Activated naive CD4-positive, alpha-beta T cell treated with anti-CD3 and anti-CD28 coated beads, Interleukin-2, amount 50 U/mL, for 24 hours (primary cell): ENCODE measurements at regions not wholly inside any gene's neighbourhood (a gene's known extent, or its start where the extent isn't known, plus 50 kb on each side); places are given as distances from the start of the nearest gene placed in this dataset.

Experiments
- H3K27ac Mint-ChIP-seq: one replicate; pipeline ENCODE4 v1.8.0; 2021; ENCODE audit warnings: mild to moderate bottlenecking, mixed read lengths
- H3K27me3 Mint-ChIP-seq: one replicate; pipeline ENCODE4 v1.8.0; 2021; ENCODE audit warnings: mixed read lengths
- H3K36me3 Mint-ChIP-seq: one replicate; pipeline ENCODE4 v1.8.0; 2021; ENCODE audit warnings: mixed read lengths
- H3K4me1 Mint-ChIP-seq: one replicate; pipeline ENCODE4 v1.8.0; 2021; ENCODE audit warnings: mixed read lengths
- H3K4me3 Mint-ChIP-seq: one replicate; pipeline ENCODE4 v1.8.0; 2021; ENCODE audit warnings: mild to moderate bottlenecking, mixed read lengths
- H3K9me3 Mint-ChIP-seq: one replicate; pipeline ENCODE4 v1.8.0; 2021; ENCODE audit warnings: mixed read lengths

GRCh38 chr1:81672766-81673165, 128.0 kb upstream of the ADGRL2 start:
- no peak overlapping the region for H3K4me3 Mint-ChIP-seq
- H3K27me3 Mint-ChIP-seq = no peaks in the 10 kb centered on the region
- H3K27ac Mint-ChIP-seq = no peak overlapping the region
- H3K4me1 Mint-ChIP-seq = no peaks in the 10 kb centered on the region
- no peaks in the 10 kb centered on the region for H3K9me3 Mint-ChIP-seq
- no peaks in the 10 kb centered on the region for H3K36me3 Mint-ChIP-seq

- Mint-ChIP-seq H3K27ac (no peak overlapping the region), H3K4me1 (no peaks in the 10 kb centered on the region), H3K4me3 (no peak overlapping the region), H3K9me3 (no peaks in the 10 kb centered on the region), H3K36me3 (no peaks in the 10 kb centered on the region), H3K27me3 (no peaks in the 10 kb centered on the region)
Observed at GRCh38 chr1:81671038-81671437, 129.7 kb upstream of the ADGRL2 start.

DNA sequence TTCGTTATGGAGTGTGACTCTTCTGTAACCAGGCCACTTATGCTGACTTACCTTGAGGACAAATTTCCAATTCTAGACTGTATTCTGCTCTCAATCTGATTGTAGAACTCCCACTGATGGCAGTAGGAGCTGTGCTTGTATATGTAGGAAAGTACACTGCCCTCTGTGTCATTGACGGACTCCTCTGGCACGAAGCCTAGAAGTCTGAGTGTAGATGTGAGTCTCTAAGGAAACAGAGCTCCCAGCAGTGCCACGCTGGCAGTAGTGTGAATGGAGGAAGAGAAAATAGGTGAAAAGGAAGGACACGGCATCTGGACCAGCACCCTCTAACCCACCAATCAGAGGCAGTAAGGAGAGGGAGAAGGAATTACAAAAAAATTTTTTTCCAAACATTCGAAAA, 130.4 kb upstream of the ADGRL2 start:
- Mint-ChIP-seq H3K27me3 (no peaks in the 10 kb centered on the region), H3K4me1 (no peaks in the 10 kb centered on the region), H3K27ac (no peak overlapping the region), H3K4me3 (no peak overlapping the region), H3K36me3 (no peaks in the 10 kb centered on the region), H3K9me3 (no peaks in the 10 kb centered on the region)

GRCh38 chr1:81666586-81666985, 134.1 kb upstream of the ADGRL2 start:
- no peaks in the 10 kb centered on the region for H3K4me1 Mint-ChIP-seq

GRCh38 chr1:81664341-81664740, 136.4 kb upstream of the ADGRL2 start:
- no peaks in the 10 kb centered on the region for H3K36me3 Mint-ChIP-seq
- H3K4me3 Mint-ChIP-seq = no peak overlapping the region
- H3K9me3 Mint-ChIP-seq = no peaks in the 10 kb centered on the region
- no peaks in the 10 kb centered on the region for H3K4me1 Mint-ChIP-seq
- H3K27ac Mint-ChIP-seq = no peak overlapping the region
- H3K27me3 Mint-ChIP-seq = no peaks in the 10 kb centered on the region

More at GRCh38 chr1:81666586-81666985, 134.1 kb upstream of the ADGRL2 start:
- Mint-ChIP-seq H3K27ac (no peak overlapping the region), H3K9me3 (no peaks in the 10 kb centered on the region), H3K4me3 (no peak overlapping the region), H3K27me3 (no peaks in the 10 kb centered on the region), H3K36me3 (no peaks in the 10 kb centered on the region)

DNA sequence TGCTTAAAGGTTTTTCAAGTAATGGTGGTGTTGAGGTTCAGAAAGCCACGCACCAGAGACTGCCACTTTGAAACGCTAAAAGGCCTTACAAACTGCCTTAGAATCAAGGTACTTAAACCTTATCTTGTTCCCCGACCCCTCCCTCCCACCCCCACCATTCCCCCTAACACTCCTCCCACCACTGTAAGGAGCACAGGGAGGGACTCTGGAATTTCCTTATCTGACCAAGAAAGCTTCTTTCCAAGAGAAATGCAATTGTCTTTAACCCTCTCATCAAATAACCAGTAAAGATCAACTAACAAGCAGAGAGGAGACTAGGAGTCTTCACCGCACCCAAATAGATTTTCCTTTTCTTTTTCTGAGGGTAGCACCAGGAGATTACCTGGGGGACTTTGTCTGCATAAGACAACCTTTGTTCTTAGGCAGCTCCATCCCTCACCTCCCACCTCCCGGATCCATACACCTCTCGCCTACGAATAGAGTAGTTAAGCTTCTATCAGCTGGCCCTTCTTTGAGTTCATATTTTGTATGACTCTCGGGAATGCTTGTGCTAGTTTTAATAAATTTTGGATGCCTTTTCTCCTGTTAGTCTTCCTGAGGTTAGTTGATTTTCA, 137.7 kb upstream of the ADGRL2 start:
- no peak overlapping the region for H3K4me3 Mint-ChIP-seq
- H3K27me3 Mint-ChIP-seq = no peaks in the 10 kb centered on the region
- no peak overlapping the region for H3K27ac Mint-ChIP-seq
- no peaks in the 10 kb centered on the region for H3K4me1 Mint-ChIP-seq
- H3K36me3 Mint-ChIP-seq = no peaks in the 10 kb centered on the region
- H3K9me3 Mint-ChIP-seq = no peaks in the 10 kb centered on the region

GRCh38 chr1:81660286-81660685, 140.4 kb upstream of the ADGRL2 start:
- Mint-ChIP-seq H3K9me3 (no peaks in the 10 kb centered on the region), H3K4me1 (no peaks in the 10 kb centered on the region), H3K4me3 (no peak overlapping the region), H3K27me3 (no peaks in the 10 kb centered on the region), H3K27ac (no peak overlapping the region), H3K36me3 (no peaks in the 10 kb centered on the region)

GRCh38 chr1:81654657-81655056, 146.1 kb upstream of the ADGRL2 start:
- Mint-ChIP-seq H3K4me3 (no peak overlapping the region), H3K27me3 (no peaks in the 10 kb centered on the region), H3K9me3 (no peaks in the 10 kb centered on the region), H3K4me1 (no peaks in the 10 kb centered on the region), H3K36me3 (no peaks in the 10 kb centered on the region), H3K27ac (no peak overlapping the region)

DNA sequence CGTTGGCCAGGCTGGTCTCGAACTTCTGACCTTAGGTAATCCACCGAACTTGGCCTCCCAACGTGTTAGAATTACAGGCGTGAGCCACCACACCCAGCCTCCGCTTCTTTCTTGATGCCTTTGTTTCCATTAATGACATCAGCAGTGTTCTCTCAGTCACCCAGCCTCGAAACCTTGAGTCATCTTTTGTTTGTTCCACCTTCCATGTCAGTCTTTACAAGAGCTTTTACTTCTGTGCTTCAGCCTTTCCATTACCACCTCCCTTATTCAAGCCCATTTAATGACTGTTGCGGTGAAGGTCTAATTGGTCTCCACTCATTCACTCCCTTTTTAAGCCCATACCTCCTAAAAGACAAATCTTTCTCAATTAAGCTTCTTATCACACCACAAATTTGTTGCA, 146.6 kb upstream of the ADGRL2 start:
- H3K9me3 Mint-ChIP-seq = no peaks in the 10 kb centered on the region
- H3K27ac Mint-ChIP-seq = no peak overlapping the region
- H3K27me3 Mint-ChIP-seq = no peaks in the 10 kb centered on the region
- H3K36me3 Mint-ChIP-seq = no peaks in the 10 kb centered on the region
- H3K4me1 Mint-ChIP-seq = no peaks in the 10 kb centered on the region
- H3K4me3 Mint-ChIP-seq = no peak overlapping the region

DNA sequence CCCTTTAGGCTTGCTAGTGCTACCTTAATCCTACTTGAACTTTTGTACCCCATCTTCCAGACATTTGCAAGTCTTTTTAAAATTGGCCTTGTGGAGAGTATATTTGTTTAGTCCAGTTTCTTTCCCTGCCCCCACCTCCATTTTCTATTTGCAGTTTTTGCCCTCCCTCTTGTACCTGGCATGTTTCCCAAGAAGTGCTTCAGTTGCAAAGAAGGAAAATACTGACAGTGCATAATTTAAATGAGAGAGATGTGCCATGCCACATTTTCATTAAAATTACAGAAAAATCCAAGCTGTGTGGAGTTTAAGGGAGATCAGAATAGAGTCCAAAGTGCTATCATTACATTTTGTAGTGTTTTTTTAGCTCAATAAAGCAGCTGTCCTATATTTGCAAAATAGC, 150.0 kb upstream of the ADGRL2 start:
- Mint-ChIP-seq H3K36me3 (no peaks in the 10 kb centered on the region), H3K4me3 (no peak overlapping the region), H3K9me3 (peaks cover 3% of the 10 kb centered on the region), H3K4me1 (no peaks in the 10 kb centered on the region), H3K27ac (no peak overlapping the region), H3K27me3 (no peaks in the 10 kb centered on the region)

DNA sequence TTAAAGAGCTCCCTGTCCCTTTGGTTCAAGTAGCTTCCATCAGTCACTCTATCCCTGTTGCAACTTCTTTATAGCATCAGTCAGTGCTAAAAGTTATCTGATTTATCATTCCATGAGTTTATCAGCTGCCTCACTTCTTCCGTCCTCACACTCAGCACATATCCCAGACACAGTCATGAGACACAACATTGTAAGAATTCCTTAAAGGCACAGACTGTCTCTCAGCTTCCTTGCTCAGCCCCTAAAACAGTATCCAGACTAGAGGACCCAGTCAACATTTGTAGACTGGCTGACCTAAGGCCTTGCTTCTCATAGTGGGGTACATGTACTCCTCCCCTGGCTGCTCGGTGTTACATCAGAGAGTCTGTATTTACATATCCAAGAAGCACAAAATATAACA, 164.9 kb upstream of the ADGRL2 start:
- Mint-ChIP-seq H3K4me3 (no peak overlapping the region), H3K9me3 (peaks cover 11% of the 10 kb centered on the region), H3K27ac (no peak overlapping the region), H3K36me3 (no peaks in the 10 kb centered on the region), H3K27me3 (no peaks in the 10 kb centered on the region), H3K4me1 (no peaks in the 10 kb centered on the region)

DNA sequence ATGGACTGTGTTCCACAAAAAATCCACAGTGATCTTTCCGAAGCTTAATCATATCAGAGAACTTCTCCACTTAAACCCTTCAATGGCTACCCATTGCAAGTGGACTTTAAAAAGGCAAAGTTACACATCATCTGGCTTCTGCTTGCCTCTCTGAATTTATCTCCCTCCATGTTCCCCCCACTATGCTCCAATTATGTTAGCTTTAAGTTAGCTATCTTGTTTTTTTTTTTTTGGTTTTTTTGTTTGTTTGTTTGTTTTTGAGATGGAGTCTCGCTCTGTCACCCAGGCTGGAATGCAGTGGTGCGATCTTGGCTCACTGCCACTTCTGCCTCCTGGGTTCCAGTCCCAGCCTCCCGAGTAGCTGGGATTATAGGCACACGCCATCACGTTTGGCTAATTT, 166.4 kb upstream of the ADGRL2 start:
- Mint-ChIP-seq H3K9me3 (peaks cover 11% of the 10 kb centered on the region), H3K4me1 (no peaks in the 10 kb centered on the region), H3K36me3 (no peaks in the 10 kb centered on the region), H3K4me3 (no peak overlapping the region), H3K27me3 (no peaks in the 10 kb centered on the region), H3K27ac (no peak overlapping the region)

GRCh38 chr1:81619156-81619555, 181.6 kb upstream of the ADGRL2 start:
- Mint-ChIP-seq H3K36me3 (no peaks in the 10 kb centered on the region), H3K27ac (no peak overlapping the region), H3K27me3 (peaks cover 4% of the 10 kb centered on the region), H3K4me3 (no peak overlapping the region), H3K9me3 (no peaks in the 10 kb centered on the region), H3K4me1 (no peaks in the 10 kb centered on the region)

DNA sequence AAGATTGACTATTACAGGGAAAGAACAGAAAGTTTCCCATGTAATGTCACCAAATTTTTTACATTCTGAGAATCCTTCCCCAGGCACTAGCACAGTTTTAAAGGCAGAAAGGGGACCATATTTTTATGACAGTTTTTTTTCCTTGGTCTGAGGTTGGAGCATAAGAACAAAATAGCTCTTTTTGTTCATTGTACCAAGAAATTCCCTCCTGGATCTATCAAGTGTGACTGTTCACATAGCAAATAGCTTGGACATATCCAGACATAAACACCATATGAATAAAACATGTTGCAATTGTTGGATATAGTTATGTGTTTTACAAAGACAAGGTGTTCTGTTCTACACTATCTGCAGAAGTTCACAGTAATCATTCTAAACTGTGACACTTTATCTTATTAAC, 182.4 kb upstream of the ADGRL2 start:
- H3K27me3 Mint-ChIP-seq = peaks cover 4% of the 10 kb centered on the region
- no peaks in the 10 kb centered on the region for H3K4me1 Mint-ChIP-seq
- H3K4me3 Mint-ChIP-seq = no peak overlapping the region
- H3K27ac Mint-ChIP-seq = no peak overlapping the region
- H3K9me3 Mint-ChIP-seq = peaks cover under 1% of the 10 kb centered on the region
- no peaks in the 10 kb centered on the region for H3K36me3 Mint-ChIP-seq

GRCh38 chr1:81617308-81617967, 183.3 kb upstream of the ADGRL2 start:
- no peaks in the 10 kb centered on the region for H3K27me3 Mint-ChIP-seq
- no peak overlapping the region for H3K4me3 Mint-ChIP-seq
- H3K36me3 Mint-ChIP-seq = no peaks in the 10 kb centered on the region
- peaks cover 4% of the 10 kb centered on the region for H3K9me3 Mint-ChIP-seq
- H3K4me1 Mint-ChIP-seq = no peaks in the 10 kb centered on the region
- no peak overlapping the region for H3K27ac Mint-ChIP-seq

DNA sequence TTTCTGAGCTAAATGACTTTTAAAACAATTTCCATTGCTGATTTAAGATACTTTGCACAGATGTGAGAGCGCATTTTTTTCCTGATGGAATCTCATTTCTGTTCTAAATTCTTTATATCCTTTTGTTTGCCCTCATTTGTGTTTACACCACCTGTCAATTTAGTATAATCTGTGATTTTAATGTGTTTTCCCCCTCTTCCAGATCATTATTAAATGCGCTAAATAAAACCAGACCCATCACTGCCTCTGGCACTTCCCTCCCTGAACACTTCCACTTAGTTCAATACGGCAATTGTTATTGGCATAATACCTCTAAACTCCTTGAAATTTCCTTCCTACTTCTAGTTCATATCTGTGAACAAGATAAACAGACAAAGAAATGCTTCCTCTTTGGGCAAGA, 186.9 kb upstream of the ADGRL2 start:
- no peaks in the 10 kb centered on the region for H3K27me3 Mint-ChIP-seq
- no peak overlapping the region for H3K27ac Mint-ChIP-seq
- H3K4me1 Mint-ChIP-seq = no peaks in the 10 kb centered on the region
- H3K9me3 Mint-ChIP-seq = peaks cover 4% of the 10 kb centered on the region
- H3K4me3 Mint-ChIP-seq = no peak overlapping the region
- H3K36me3 Mint-ChIP-seq = no peaks in the 10 kb centered on the region

- no peaks in the 10 kb centered on the region for H3K4me1 Mint-ChIP-seq
- H3K27me3 Mint-ChIP-seq = no peaks in the 10 kb centered on the region
- H3K9me3 Mint-ChIP-seq = peaks cover 5% of the 10 kb centered on the region
- no peaks in the 10 kb centered on the region for H3K36me3 Mint-ChIP-seq
- H3K4me3 Mint-ChIP-seq = no peak overlapping the region
- no peak overlapping the region for H3K27ac Mint-ChIP-seq
Observed at GRCh38 chr1:81607924-81608323, 192.8 kb upstream of the ADGRL2 start.
